Esophagus muscularis mucosa (tissue), 3 donors: ENCODE measurements at regions not wholly inside any gene's neighbourhood (a gene's known extent, or its start where the extent isn't known, plus 50 kb on each side); places are given as distances from the start of the nearest gene placed in this dataset.

Source experiments
- POLR2A ChIP-seq: fragments of 450-650 bp; IDR thresholded peaks from one replicate; pipeline ENCODE4 v1.6.1; 2017; ENCODE audit warnings: antibody characterized with exemption, moderate library complexity, mild to moderate bottlenecking, low read depth
- POLR2AphosphoS5 ChIP-seq, 2 donors: sonication (generic); formaldehyde crosslinking; IDR thresholded peaks; one replicate each; pipeline ENCODE4 v1.6.1; 2017; ENCODE audit warnings: antibody characterized with exemption in 2 of 2
- TF ChIP-seq, protein P1 (sequence below), 3 experiments: fragments of 200-600 bp in 2 of 3; fragments of 450-650 bp in 1 of 3; sonication (generic) in 2 of 3; IDR thresholded peaks; one replicate each; pipeline ENCODE4 v1.5.1; 2017 to 2019; ENCODE audit warnings: antibody characterized with exemption in 3 of 3, mild to moderate bottlenecking in 2 of 3, moderate library complexity in 1 of 3

DNA sequence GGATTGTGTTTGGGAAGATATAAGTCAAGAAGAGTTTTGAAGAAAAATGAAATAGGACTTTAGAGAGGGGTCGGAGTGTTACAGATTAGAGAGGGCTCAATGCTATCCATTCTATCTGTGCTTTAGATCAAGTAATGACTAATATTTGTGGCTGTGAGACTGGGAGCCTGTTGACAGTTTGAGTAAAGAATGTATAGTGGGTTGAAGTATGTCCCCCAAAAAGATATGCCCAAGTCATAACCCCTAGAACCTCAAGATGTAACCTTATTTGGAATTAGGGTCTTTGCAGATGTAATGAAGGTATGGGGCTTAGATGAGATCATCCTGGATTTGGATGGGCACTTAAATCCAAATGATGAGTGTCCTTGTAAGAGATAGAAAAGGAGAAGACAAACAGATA lies 55.3 kb upstream of the SERPINE2 start:
- TF ChIP-seq, protein P1, sequence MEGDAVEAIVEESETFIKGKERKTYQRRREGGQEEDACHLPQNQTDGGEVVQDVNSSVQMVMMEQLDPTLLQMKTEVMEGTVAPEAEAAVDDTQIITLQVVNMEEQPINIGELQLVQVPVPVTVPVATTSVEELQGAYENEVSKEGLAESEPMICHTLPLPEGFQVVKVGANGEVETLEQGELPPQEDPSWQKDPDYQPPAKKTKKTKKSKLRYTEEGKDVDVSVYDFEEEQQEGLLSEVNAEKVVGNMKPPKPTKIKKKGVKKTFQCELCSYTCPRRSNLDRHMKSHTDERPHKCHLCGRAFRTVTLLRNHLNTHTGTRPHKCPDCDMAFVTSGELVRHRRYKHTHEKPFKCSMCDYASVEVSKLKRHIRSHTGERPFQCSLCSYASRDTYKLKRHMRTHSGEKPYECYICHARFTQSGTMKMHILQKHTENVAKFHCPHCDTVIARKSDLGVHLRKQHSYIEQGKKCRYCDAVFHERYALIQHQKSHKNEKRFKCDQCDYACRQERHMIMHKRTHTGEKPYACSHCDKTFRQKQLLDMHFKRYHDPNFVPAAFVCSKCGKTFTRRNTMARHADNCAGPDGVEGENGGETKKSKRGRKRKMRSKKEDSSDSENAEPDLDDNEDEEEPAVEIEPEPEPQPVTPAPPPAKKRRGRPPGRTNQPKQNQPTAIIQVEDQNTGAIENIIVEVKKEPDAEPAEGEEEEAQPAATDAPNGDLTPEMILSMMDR (IDR thresholded peaks at IDR 0.05): no peak
- no peak for TF ChIP-seq POLR2A
- TF ChIP-seq POLR2AphosphoS5 (IDR thresholded peaks at IDR 0.05): no peak
